Right lobe of liver (tissue), 4 donors: ENCODE measurements at regions not wholly inside any gene's neighbourhood (a gene's known extent, or its start where the extent isn't known, plus 50 kb on each side); places are given as distances from the start of the nearest gene placed in this dataset.

Source experiments
- CTCF ChIP-seq, 4 donors: fragments of 200-600 bp in 3 of 4; fragments of 450-650 bp in 1 of 4; IDR thresholded peaks; one replicate each; pipeline versions ENCODE4 v1.5.1 to v1.8.0; 2016 to 2022; ENCODE audit warnings: antibody characterized with exemption in 4 of 4, mild to moderate bottlenecking in 2 of 4
- POLR2A ChIP-seq: fragments of 450-650 bp; IDR thresholded peaks from one replicate; pipeline ENCODE4 v1.6.1; 2017; ENCODE audit warnings: antibody characterized with exemption, mild to moderate bottlenecking
- donor health status: DM: no; HTN: no; CAD: no.
- donor health status: DM: no; HTN: no; CAD: no.
- donor health status: DM: no; HTN: yes; CAD: no.

GRCh38 chr7:94810496-94810895, 96.9 kb upstream of the PPP1R9A start:
- TF ChIP-seq CTCF (IDR thresholded peaks at IDR 0.05) (no peak), POLR2A (no peak)
